PC-3 (cell line): ENCODE measurements at regions not wholly inside any gene's neighbourhood (a gene's known extent, or its start where the extent isn't known, plus 50 kb on each side); places are given as distances from the start of the nearest gene placed in this dataset.

ENCODE experiments used
- EZH2 ChIP-seq: fragments of 300-600 bp; sonication (generic); IDR thresholded peaks from one replicate; pipeline ENCODE4 v1.6.1; 2017; ENCODE audit warnings: antibody characterized with exemption, mild to moderate bottlenecking, low read length; ENCODE audit not compliant: unreplicated experiment
- EZH2phosphoT487 ChIP-seq: fragments of 300-600 bp; sonication (generic); IDR thresholded peaks from 2 replicates; pipeline ENCODE4 v1.6.1; 2018; ENCODE audit warnings: mild to moderate bottlenecking, antibody characterized with exemption, low read length, borderline replicate concordance
- TF ChIP-seq, protein P1 (sequence below): fragments of 300-600 bp; sonication (generic); conservative IDR thresholded peaks from 2 replicates; pipeline ENCODE4 v1.5.1; 2017; ENCODE audit warnings: antibody characterized with exemption, low read depth, mild to moderate bottlenecking, low read length

DNA sequence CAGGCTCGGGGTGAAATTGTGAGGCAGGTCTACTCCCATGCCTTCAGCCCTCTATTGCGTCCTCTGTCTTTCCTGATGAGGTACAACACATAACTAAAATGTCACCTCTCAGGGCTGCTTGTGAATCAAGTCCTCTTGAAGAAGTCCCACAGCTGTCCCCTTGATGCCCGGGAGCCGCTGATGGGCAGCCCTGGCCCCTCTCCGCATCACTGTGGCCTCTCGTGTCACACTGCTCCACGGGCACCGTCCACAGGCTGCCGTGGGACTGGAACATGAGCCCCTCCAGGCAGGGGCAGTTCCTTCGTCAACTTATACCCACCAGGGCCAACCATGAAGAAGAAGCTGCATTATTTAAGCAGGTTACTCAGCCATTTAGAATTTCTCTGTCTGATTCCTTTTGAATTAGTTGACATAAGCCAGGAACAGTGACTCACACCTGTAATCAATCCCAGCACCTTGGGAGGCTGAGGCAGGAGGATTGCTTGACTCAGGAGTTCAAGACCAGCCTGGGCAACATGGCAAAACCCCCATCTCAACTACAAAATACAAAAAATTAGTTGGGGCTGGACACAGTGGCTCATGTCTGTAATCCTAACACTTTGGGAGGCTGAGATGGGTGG is 58.5 kb upstream of the UBE3C start:
- TF ChIP-seq, protein P1, sequence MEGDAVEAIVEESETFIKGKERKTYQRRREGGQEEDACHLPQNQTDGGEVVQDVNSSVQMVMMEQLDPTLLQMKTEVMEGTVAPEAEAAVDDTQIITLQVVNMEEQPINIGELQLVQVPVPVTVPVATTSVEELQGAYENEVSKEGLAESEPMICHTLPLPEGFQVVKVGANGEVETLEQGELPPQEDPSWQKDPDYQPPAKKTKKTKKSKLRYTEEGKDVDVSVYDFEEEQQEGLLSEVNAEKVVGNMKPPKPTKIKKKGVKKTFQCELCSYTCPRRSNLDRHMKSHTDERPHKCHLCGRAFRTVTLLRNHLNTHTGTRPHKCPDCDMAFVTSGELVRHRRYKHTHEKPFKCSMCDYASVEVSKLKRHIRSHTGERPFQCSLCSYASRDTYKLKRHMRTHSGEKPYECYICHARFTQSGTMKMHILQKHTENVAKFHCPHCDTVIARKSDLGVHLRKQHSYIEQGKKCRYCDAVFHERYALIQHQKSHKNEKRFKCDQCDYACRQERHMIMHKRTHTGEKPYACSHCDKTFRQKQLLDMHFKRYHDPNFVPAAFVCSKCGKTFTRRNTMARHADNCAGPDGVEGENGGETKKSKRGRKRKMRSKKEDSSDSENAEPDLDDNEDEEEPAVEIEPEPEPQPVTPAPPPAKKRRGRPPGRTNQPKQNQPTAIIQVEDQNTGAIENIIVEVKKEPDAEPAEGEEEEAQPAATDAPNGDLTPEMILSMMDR: no peak
- TF ChIP-seq EZH2phosphoT487: no peak
- TF ChIP-seq EZH2: no peak
